ENCODE measurements at regions not wholly inside any gene's neighbourhood (a gene's known extent, or its start where the extent isn't known, plus 50 kb on each side); places are given as distances from the start of the nearest gene placed in this dataset.

DNA sequence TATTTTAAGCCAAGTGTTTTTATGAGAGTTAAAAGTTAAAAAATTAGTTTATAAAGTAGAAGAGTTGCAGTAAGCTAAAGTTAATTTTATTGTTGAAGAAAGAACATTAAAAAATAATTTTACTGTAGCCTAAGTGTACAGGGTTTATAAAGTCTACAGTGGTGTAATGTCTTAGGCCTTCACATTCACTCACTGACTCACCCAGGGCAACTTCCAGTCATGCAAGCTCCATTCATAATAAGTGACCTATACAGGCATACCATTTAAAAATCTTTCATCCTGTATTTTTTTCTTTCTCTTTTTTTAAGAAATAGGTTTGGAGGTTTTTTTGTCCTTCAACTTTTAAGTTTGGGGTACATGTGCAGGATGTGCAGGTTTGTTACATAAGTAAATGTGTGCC lies 87.9 kb upstream of the NR3C2 start:
- POLR2A ChIA-PET = no interaction called here
- Histone ChIP-seq H3K27me3 (replicated peaks in 1 of 4; ENCODE audit: control extremely low read depth in 1 of 4, control insufficient read depth in 3 of 4, insufficient read depth in 4 of 4, low read length in 3 of 4) (no peaks in the 10 kb centered on the region), H2AFZ (ENCODE audit: insufficient read depth, low read depth, low read length, poor library complexity, severe bottlenecking) (no peak overlapping the region), H3K4me1 (ENCODE audit: control insufficient read depth in 2 of 2, insufficient read depth in 2 of 2, low read length in 2 of 2) (no peaks in the 10 kb centered on the region), H3K36me3 (replicated peaks in 1 of 2; ENCODE audit: control extremely low read depth in 1 of 2, control insufficient read depth in 1 of 2, extremely low read depth in 1 of 2, insufficient read depth in 2 of 2, low read length in 1 of 2) (no peaks in the 10 kb centered on the region), H4K20me1 (ENCODE audit: control insufficient read depth, insufficient read depth, low read length, poor library complexity, severe bottlenecking) (no peaks in the 10 kb centered on the region), H3K27ac (ENCODE audit: low read length in 2 of 2) (no peak overlapping the region), H3K9me3 (ENCODE audit: control extremely low read depth in 1 of 3, control insufficient read depth in 2 of 3, insufficient read depth in 1 of 3, low read length in 2 of 3) (peaks cover 0 to 6% (median 0%) of the 10 kb centered on the region in 3 donors), H3K79me2 (ENCODE audit: control insufficient read depth, insufficient read depth, low read length) (no peaks in the 10 kb centered on the region), H3K4me3 (ENCODE audit: control extremely low read depth in 1 of 5, extremely low read depth in 1 of 5, insufficient read depth in 1 of 5, low read depth in 2 of 5, low read length in 4 of 5) (no peak overlapping the region), H3K9ac (ENCODE audit: low read length) (no peak overlapping the region), H3K4me2 (replicated peaks; ENCODE audit: low read depth, low read length, poor library complexity, severe bottlenecking) (no peak overlapping the region)
- Mint-ChIP-seq H3K4me1 (no peaks in the 10 kb centered on the region), H3K27ac (no peak overlapping the region), H3K9me3 (ENCODE audit: insufficient read depth) (peaks cover 18% of the 10 kb centered on the region), H3K27me3 (no peaks in the 10 kb centered on the region), H3K4me3 (no peak overlapping the region)
- intact Hi-C loops (cut with micrococcal nuclease) = no loop called here
- DNase-seq = no peak
- ATAC-seq (ENCODE audit: low read depth) = no peak
- TF ChIP-seq, protein P1, sequence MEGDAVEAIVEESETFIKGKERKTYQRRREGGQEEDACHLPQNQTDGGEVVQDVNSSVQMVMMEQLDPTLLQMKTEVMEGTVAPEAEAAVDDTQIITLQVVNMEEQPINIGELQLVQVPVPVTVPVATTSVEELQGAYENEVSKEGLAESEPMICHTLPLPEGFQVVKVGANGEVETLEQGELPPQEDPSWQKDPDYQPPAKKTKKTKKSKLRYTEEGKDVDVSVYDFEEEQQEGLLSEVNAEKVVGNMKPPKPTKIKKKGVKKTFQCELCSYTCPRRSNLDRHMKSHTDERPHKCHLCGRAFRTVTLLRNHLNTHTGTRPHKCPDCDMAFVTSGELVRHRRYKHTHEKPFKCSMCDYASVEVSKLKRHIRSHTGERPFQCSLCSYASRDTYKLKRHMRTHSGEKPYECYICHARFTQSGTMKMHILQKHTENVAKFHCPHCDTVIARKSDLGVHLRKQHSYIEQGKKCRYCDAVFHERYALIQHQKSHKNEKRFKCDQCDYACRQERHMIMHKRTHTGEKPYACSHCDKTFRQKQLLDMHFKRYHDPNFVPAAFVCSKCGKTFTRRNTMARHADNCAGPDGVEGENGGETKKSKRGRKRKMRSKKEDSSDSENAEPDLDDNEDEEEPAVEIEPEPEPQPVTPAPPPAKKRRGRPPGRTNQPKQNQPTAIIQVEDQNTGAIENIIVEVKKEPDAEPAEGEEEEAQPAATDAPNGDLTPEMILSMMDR (IDR thresholded peaks at IDR 0.05) = no peak
- no peak for TF ChIP-seq EZH2 (IDR thresholded peaks at IDR 0.05; ENCODE audit: borderline replicate concordance, insufficient read depth, low read depth, low read length, poor library complexity, severe bottlenecking)
- CTCF ChIA-PET = no interaction called here

DNA sequence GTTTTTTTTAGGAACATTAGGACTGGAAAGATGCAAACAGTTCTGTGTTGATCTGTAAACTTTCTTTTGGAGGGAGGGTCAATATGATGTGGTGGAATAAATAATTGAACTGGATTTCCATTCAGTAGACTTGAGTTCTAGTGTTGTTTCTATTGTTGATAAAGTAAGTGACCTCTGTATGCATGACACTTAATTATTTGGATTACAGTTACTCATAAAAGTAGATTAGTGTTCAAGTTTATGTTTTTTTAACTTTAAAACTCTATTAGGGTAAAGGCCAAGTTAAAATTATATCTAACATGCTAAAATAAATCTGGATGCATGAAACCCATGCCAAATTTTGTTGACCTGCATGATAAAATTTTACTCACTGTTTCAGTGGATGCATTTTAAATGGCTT lies 85.4 kb upstream of the NR3C2 start:
- H3K27me3 ChIP-seq (replicated peaks in 1 of 4; ENCODE audit: control extremely low read depth in 1 of 4, control insufficient read depth in 3 of 4, insufficient read depth in 4 of 4, low read length in 3 of 4) = no peaks in the 10 kb centered on the region
- ChIA-PET CTCF (no interaction called here), POLR2A (no interaction called here)
- H3K4me2 ChIP-seq (replicated peaks; ENCODE audit: low read depth, low read length, poor library complexity, severe bottlenecking) = no peak overlapping the region
- TF ChIP-seq, protein P1 (IDR thresholded peaks at IDR 0.05) = no peak
- TF ChIP-seq EZH2 (IDR thresholded peaks at IDR 0.05; ENCODE audit: borderline replicate concordance, insufficient read depth, low read depth, low read length, poor library complexity, severe bottlenecking) = no peak
- no peaks in the 10 kb centered on the region for H3K4me1 ChIP-seq (ENCODE audit: control insufficient read depth in 2 of 2, insufficient read depth in 2 of 2, low read length in 2 of 2)
- H3K4me1 Mint-ChIP-seq = no peaks in the 10 kb centered on the region
- H3K27ac Mint-ChIP-seq = no peak overlapping the region
- H3K27me3 Mint-ChIP-seq = no peaks in the 10 kb centered on the region
- intact Hi-C loops (cut with micrococcal nuclease) = no loop called here
- no peak overlapping the region for H2AFZ ChIP-seq (ENCODE audit: insufficient read depth, low read depth, low read length, poor library complexity, severe bottlenecking)
- no peak overlapping the region for H3K4me3 ChIP-seq (ENCODE audit: control extremely low read depth in 1 of 5, extremely low read depth in 1 of 5, insufficient read depth in 1 of 5, low read depth in 2 of 5, low read length in 4 of 5)
- H3K36me3 ChIP-seq (replicated peaks in 1 of 2; ENCODE audit: control extremely low read depth in 1 of 2, control insufficient read depth in 1 of 2, extremely low read depth in 1 of 2, insufficient read depth in 2 of 2, low read length in 1 of 2) = no peaks in the 10 kb centered on the region
- ATAC-seq (ENCODE audit: low read depth) = no peak
- H3K9me3 ChIP-seq (ENCODE audit: control extremely low read depth in 1 of 3, control insufficient read depth in 2 of 3, insufficient read depth in 1 of 3, low read length in 2 of 3) = peaks cover 0 to 6% (median 0%) of the 10 kb centered on the region in 3 donors
- no peak overlapping the region for H3K9ac ChIP-seq (ENCODE audit: low read length)
- H3K4me3 Mint-ChIP-seq = no peak overlapping the region
- no peaks in the 10 kb centered on the region for H4K20me1 ChIP-seq (ENCODE audit: control insufficient read depth, insufficient read depth, low read length, poor library complexity, severe bottlenecking)
- no peak for DNase-seq
- H3K9me3 Mint-ChIP-seq (ENCODE audit: insufficient read depth) = peaks cover 3% of the 10 kb centered on the region
- H3K79me2 ChIP-seq (ENCODE audit: control insufficient read depth, insufficient read depth, low read length) = no peaks in the 10 kb centered on the region
- H3K27ac ChIP-seq (ENCODE audit: low read length in 2 of 2) = no peak overlapping the region

Data from B cell (primary cell).